Activated CD8-positive, alpha-beta memory T cell treated with anti-CD3 and anti-CD28 coated beads for 1 hour (primary cell): ENCODE measurements at regions not wholly inside any gene's neighbourhood (a gene's known extent, or its start where the extent isn't known, plus 50 kb on each side); places are given as distances from the start of the nearest gene placed in this dataset.
A peak's percentile ranks its signal among the peaks of the same experiment; 100 is the strongest.

ENCODE experiments used
- DNase-seq, 2 donors: peaks; one replicate each; pipeline ENCODE4 v3.0.0-alpha.2; 2020; ENCODE audit warnings: low read depth in 1 of 2; ENCODE audit errors: extremely low read depth in 1 of 2

DNA sequence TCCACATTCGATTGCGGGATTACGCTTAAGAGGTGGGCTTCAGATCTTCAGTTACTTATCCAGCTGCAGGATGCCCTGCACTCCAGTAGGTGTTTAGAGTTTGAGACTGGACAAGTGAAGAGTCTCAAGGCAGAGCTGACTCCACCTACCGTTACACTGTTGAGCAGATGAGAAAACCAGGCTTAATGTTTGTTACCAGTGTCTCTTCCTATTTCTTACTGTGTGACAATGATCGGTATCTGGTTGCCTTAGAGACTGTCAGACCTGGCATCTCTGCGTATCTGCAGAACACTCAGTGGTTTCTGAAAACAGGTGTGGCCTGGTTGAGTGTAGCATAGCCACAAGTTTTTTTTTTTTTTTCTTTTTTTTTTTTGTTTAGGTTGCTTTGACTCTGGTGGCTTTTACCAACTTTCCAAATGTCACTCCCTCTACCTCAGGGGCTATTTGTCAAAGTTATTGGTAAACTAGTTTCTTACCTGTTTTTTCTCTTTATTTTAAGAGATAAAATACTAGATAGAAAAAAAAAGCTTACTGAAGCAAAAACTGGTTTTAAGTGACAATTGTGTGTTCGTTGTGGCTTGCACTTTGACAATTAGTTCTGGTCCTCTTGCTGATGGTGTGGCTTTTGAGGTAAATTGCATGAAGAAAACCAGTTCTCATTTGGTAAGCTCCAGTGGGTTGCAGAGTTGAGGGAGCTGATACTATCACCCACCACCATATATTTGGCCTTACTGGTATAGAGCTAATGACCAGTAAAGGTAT, 284.8 kb downstream of the ETS1 start:
- DNase-seq: peak in 1 of 2 donors; percentile 30

- DNase-seq: no peak
Observed at GRCh38 chr11:128301756-128302155, 285.6 kb downstream of the ETS1 start.

GRCh38 chr11:128300785-128301184, 286.6 kb downstream of the ETS1 start:
- DNase-seq: no peak

- DNase-seq: no peak
Observed at GRCh38 chr11:128299132-128299726, 288.1 kb downstream of the ETS1 start.

- DNase-seq: no peak
Observed at GRCh38 chr11:128298271-128298670, 289.1 kb downstream of the ETS1 start.

DNA sequence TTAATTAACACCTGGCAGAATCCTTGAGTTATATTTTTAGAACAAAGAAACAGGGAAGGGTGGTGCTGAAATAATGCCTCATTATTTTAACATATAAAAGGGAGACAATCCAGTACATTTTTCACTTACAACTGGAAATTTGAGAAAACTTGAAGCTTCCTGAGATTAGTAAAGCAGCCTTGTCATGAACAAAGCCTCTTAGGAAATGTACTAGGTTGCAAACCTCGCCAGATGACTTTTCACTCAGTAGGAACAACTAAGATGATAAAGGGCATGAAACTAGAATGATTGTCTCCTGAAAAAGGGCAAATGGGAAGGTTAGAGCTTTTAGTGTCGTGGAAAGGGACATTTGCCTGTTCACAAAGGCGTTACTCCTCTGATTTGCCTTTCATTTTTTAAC, 289.6 kb downstream of the ETS1 start:
- no peak for DNase-seq

DNA sequence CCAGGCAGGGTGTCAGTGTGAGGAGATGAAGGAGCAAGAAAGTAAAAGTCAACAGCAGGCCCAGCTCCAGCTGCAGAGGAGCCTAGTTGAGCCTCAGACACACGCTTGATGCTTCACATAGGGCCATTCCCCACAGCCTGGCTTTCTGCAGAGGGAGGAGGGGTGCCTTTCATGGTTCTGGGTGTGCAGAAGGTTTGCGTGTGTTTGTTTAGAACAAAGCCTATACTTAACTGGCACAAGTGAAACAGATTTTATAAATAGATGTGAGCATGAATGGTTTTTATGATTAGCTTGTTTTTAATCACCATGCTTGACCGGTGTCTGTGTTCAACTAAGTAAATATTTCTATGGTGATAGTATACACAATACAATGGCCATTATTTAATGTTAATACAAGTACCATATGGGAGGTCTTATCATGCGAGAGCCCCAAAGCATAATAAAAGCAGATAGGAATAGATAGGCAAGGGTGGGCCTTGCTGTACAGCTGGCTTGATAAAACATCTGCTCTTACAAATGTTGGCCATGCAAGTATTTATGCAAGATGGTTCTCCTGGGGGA, 290.2 kb downstream of the ETS1 start:
- no peak for DNase-seq

GRCh38 chr11:128294671-128295050, 292.7 kb downstream of the ETS1 start:
- no peak for DNase-seq

DNA sequence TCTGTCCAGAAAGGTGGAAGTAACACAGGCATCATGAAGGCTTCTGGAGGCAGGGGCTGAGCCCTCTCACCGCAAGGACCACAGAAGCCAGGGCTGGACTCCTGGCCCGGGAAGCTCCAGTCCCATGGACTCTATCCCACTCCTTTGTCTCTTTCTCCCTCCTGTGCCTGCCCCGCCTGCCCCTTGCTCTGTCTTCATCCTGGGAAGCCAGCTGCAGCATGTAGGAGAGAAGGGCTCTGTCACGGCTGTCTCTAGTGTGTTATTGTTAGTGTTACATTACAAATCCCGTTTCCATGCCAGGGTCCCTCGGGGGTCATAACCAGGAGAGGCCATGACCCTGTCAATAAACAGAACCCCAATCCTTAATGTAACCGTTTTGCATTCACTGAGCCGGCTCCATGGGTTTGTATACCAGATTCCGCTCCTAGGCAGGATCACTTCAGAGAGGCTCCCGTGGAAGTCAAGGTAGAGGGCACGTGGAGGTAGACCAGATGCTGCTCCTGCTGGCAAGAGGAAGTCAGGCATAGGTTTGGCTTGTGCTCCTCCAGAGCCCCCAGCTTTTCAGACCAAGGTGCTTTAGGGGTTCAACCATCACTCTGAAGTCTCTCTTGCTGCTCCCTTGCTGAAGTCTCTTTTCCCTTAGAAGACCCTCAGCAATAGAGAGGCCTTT, 293.2 kb downstream of the ETS1 start:
- DNase-seq: no peak

DNA sequence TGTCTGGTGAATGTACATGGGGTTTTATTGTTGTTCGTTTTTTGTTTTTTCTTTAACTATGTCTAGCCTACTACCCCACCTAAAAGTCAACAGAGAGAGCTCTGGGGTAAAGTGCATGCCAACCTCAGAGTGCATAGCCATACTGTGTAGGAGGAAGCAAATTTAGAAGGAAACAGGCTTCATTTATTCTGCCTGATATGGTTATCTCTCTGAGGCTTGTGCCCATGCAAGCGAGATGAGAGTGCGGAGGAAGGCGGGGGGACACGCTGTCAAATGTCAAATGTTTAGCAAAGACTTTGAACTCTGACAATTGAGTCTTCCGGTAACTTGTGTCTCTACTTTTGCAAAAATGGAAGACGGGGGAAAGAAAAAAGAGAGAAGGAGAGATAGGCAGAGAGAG, 295.5 kb downstream of the ETS1 start:
- DNase-seq: peak; percentile 25 to 29

DNA sequence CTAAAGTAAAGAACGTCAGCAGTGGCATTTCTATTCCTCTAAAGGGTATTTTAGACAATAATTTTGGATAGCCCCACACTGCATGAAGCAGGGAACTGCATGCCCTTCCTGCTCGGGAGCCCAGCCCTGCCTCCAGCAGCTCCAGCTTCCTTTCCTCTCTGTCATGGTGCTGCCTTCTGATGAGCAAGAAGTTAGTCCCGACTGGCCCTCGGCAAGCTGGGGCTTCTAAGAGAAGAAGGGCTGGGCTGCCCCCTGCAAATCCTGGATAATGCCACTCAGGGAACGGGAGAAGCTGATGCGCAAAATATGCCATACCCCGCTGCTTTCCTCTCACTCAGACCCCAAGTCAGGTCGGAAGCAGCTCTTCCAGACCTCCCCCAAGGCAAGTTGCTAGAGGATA, 296.4 kb downstream of the ETS1 start:
- DNase-seq: no peak

DNA sequence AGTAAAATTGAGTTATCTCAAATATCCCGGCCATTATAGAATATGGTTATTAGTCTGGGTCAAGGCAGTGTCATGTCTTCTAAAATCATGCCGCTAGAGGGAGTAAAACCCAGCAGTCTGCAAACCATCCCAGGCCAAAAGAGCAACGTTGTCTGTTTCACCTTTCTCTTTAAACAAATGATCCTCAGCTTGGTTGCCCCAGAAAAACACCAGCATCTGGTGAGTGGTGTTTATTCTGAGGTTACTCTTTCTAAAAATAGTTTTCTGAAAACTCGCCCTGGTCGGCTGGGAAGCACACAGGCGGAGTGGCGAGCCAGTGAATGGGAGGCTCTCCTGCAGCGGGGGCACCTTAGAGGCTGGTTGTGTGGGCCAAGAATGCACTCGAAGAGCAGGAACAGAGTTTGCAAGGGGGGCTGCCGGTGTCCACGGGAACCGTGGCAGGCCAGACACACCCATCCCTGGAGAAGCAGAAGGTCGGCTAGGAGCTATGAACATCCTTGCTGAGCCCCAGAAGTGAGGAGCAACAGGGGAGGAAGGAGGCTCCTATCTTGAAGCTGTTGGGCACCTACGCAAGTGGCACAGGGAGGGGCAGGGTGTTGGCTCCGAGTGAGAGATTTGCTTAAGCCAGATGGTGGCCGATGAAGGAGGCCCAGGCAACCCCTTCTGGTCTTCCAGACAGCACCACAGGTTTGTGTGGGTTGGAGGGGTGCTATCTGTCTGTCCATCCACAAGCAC, 297.1 kb downstream of the ETS1 start:
- peak; percentile 31 to 49 for DNase-seq

GRCh38 chr11:128289048-128289447, 298.3 kb downstream of the ETS1 start:
- no peak for DNase-seq

- no peak for DNase-seq
Observed at GRCh38 chr11:128288368-128288767, 299.0 kb downstream of the ETS1 start.

GRCh38 chr11:128285321-128285720, 302.0 kb downstream of the ETS1 start:
- DNase-seq: no peak

DNA sequence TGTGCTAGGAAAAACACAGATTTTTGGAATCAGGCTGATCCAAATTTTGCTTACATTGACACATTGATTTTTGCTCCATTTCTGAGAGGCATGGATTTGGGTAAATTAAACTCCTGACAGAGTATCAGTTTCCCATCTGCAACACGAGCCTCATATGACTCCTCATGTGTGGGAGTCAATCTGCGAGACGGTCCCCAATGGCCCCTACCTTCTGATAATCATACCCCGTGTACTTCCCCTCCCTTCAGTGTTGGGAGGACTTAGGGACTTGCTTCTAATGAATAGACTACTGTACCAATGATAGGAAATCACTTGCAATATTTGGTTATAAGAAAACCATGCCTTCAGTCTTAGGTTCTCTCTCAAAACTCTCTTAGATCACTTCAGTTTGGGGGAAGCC, 302.7 kb downstream of the ETS1 start:
- no peak for DNase-seq

- no peak for DNase-seq
Observed at GRCh38 chr11:128283451-128283850, 303.9 kb downstream of the ETS1 start.

DNA sequence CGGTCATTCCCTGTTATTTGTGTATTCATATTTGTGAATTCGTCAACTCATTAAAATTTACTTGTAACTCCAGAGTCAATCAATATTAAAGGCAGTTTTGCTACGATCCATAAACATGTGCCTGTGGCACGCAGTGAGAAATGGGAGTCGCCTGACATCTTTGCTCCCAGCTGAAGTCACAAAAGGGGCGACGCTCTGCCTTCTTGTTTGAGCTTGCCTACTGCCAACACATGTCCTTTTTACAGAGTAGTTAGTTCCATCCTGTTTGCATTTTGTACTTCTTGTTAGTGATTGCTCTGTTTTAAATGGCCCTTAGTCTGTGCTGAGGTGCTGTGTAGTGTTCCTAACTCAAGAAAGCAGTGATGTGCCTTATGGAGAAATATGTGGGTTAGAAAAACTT, 305.3 kb downstream of the ETS1 start:
- DNase-seq: no peak

GRCh38 chr11:128279866-128280265, 307.5 kb downstream of the ETS1 start:
- no peak for DNase-seq

GRCh38 chr11:128273736-128274135, 313.6 kb downstream of the ETS1 start:
- no peak for DNase-seq

DNA sequence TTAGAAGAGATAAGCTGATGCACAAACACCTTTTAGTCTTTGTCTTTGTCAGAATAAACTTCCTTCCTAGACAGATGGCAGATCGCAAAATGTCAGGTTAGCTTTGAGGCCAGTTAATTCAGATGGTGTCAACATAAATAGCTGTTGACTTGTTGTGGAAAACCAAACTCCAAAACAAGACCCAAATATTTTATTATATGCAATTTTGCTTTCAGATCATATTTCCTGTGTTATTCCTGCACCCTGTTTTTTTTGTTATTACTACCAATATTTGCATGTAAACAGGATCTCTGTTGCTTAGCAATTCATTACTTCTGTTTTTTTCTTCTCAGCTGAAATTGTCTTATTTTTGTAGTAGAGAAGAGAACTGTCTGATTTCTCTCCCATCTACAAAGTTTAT, 316.0 kb downstream of the ETS1 start:
- DNase-seq: no peak
